Activated CD8-positive, alpha-beta T cell treated with anti-CD3 and anti-CD28 coated beads for 36 hours (primary cell): ENCODE measurements at regions not wholly inside any gene's neighbourhood (a gene's known extent, or its start where the extent isn't known, plus 50 kb on each side); places are given as distances from the start of the nearest gene placed in this dataset.

ENCODE experiments used
- ATAC-seq: fragments of 200-7000 bp; cut with Tn5 transposase; one replicate; pipeline ENCODE4 v1.10.0; 2021; ENCODE audit warnings: mild to moderate bottlenecking, moderate library complexity
- CTCF ChIA-PET: fragments of 350-600 bp; sonication (Branson Sonifier 250); formaldehyde crosslinking; loops from one replicate; lab custom pipeline; 2021; ENCODE audit warnings: antibody characterized with exemption; lab: Charles Lee
- POLR2A ChIA-PET: fragments of 350-600 bp; sonication (Branson Sonifier 250); formaldehyde crosslinking; loops from one replicate; lab custom pipeline; 2021; ENCODE audit warnings: antibody characterized with exemption; lab: Charles Lee
- DNase-seq: peaks from one replicate; pipeline ENCODE4 v3.0.0-alpha.2; 2020
- H3K27ac Mint-ChIP-seq: one replicate; pipeline ENCODE4 v1.8.0; 2021; ENCODE audit warnings: mild to moderate bottlenecking, mixed read lengths
- H3K27me3 Mint-ChIP-seq: one replicate; pipeline ENCODE4 v1.8.0; 2021; ENCODE audit warnings: mixed read lengths
- H3K36me3 Mint-ChIP-seq: one replicate; pipeline ENCODE4 v1.8.0; 2021; ENCODE audit warnings: low read depth, mixed read lengths
- H3K4me1 Mint-ChIP-seq: one replicate; pipeline ENCODE4 v1.8.0; 2021; ENCODE audit warnings: low read depth, mixed read lengths
- H3K4me3 Mint-ChIP-seq: one replicate; pipeline ENCODE4 v1.8.0; 2021; ENCODE audit warnings: mild to moderate bottlenecking, moderate library complexity, mixed read lengths
- H3K9me3 Mint-ChIP-seq: one replicate; pipeline ENCODE4 v1.8.0; 2021; ENCODE audit warnings: mixed read lengths
- intact Hi-C: fragments of 100-400 bp; cut with micrococcal nuclease; formaldehyde crosslinking; loops from one replicate; pipeline ENCODE4 v1.10.0; 2022
- TF ChIP-seq, protein P1 (sequence below): fragments of 200-600 bp; IDR thresholded peaks from one replicate; pipeline ENCODE4 v1.8.0; 2022; ENCODE audit warnings: antibody characterized with exemption, mild to moderate bottlenecking

DNA sequence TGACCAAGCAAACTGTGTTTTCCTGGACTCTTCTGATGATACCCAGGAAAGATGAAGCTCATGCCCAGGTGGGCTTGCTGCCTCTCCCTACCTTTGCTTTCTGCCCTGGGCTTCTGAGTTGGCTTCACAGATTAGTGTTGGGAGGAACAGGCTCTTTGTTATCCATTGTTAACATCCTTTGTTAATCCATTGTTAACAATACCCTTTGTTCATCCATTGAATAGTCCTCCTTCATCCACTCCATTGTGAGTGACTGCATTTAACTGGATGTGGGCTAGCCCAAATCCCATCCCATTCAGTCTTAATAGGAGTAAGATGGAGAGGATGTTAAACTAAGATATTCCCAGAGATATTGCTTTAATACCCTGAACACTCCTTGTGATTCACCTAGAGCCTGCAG, 199.0 kb upstream of the LNX1 start:
- CTCF ChIA-PET = no interaction called here
- intact Hi-C loops = no loop called here
- no peak for ATAC-seq

DNA sequence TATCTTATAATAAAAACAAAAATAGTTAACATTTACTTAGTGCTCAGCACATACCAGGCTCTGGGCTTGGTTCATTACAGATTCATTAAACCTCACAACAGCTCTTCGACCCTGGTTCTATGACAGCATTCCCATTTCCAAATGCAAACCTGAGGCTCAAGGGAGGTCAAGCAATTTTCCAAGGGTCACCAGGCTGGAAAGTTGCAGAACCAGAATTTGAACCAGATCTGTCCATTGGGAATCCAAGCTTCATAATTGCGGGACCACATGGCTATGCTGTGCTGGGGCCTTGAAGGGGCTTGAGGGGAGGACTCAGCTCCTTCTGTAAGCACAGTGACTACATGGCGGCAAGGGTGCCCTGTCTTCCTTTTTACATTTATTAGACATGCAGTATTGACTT, 197.3 kb upstream of the LNX1 start:
- H3K4me3 Mint-ChIP-seq = no peak overlapping the region
- POLR2A ChIA-PET = no interaction called here

More for the DNA sequence above, 199.0 kb upstream of the LNX1 start:
- no peaks in the 10 kb centered on the region for H3K9me3 Mint-ChIP-seq
- H3K27me3 Mint-ChIP-seq = peaks cover 13% of the 10 kb centered on the region
- TF ChIP-seq, protein P1, sequence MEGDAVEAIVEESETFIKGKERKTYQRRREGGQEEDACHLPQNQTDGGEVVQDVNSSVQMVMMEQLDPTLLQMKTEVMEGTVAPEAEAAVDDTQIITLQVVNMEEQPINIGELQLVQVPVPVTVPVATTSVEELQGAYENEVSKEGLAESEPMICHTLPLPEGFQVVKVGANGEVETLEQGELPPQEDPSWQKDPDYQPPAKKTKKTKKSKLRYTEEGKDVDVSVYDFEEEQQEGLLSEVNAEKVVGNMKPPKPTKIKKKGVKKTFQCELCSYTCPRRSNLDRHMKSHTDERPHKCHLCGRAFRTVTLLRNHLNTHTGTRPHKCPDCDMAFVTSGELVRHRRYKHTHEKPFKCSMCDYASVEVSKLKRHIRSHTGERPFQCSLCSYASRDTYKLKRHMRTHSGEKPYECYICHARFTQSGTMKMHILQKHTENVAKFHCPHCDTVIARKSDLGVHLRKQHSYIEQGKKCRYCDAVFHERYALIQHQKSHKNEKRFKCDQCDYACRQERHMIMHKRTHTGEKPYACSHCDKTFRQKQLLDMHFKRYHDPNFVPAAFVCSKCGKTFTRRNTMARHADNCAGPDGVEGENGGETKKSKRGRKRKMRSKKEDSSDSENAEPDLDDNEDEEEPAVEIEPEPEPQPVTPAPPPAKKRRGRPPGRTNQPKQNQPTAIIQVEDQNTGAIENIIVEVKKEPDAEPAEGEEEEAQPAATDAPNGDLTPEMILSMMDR = no peak
- H3K4me1 Mint-ChIP-seq = no peaks in the 10 kb centered on the region
- POLR2A ChIA-PET = no interaction called here
- no peak for DNase-seq
- no peaks in the 10 kb centered on the region for H3K36me3 Mint-ChIP-seq
- H3K4me3 Mint-ChIP-seq = no peak overlapping the region
- no peak overlapping the region for H3K27ac Mint-ChIP-seq

DNA sequence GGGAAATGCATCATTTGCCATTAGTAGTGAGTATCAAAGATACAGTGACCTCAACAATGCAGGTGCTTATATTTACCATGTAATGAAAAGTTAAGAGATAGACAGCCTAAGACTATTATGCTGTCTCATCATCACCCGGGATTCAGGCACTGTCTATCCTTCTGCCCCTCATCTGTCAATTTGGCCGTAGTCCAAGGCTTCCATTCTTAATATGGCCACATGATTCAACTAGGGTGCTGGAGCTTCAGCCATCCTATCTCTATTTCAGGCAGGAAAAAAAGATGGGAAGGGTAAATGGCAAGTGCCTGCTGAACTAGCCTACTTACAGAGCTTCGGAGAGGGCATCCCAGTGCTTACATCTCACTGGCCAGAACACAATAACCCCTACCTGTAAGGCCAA, 196.7 kb upstream of the LNX1 start:
- TF ChIP-seq, protein P1 = no peak
- Mint-ChIP-seq H3K4me3 (no peak overlapping the region), H3K27ac (no peak overlapping the region), H3K9me3 (no peaks in the 10 kb centered on the region), H3K27me3 (peaks cover 16% of the 10 kb centered on the region), H3K4me1 (no peaks in the 10 kb centered on the region), H3K36me3 (no peaks in the 10 kb centered on the region)
- intact Hi-C loops = no loop called here
- CTCF ChIA-PET = no interaction called here
- DNase-seq = no peak
- no peak for ATAC-seq
- POLR2A ChIA-PET = no interaction called here

More for the DNA sequence above, 197.3 kb upstream of the LNX1 start:
- no peaks in the 10 kb centered on the region for H3K36me3 Mint-ChIP-seq
- DNase-seq (no peak), ATAC-seq (no peak)
- intact Hi-C loops = no loop called here
- TF ChIP-seq, protein P1 = no peak
- H3K27ac Mint-ChIP-seq = no peak overlapping the region
- CTCF ChIA-PET = no interaction called here
- peaks cover 16% of the 10 kb centered on the region for H3K27me3 Mint-ChIP-seq
- no peaks in the 10 kb centered on the region for H3K9me3 Mint-ChIP-seq
- H3K4me1 Mint-ChIP-seq = no peaks in the 10 kb centered on the region

DNA sequence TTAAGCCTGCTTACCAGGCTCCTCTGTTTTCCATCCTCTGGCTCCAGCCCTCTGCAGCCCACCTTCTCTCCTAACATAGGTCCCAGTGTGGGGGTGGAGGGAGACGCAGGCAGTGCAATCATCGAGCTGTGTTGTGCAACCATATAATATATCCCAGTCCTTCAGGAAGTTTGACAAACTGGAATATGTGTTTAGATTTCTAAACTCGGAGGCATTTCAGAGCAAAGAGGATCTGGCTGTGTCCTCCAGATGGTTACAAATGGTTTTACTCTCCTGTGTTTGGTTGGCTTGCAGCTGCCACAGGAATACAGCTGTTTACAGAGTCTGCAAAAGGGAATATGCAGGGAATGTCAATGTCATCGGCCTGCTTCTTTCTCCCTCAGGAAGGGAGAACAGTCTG, 195.3 kb upstream of the LNX1 start:
- CTCF ChIA-PET = no interaction called here

DNA sequence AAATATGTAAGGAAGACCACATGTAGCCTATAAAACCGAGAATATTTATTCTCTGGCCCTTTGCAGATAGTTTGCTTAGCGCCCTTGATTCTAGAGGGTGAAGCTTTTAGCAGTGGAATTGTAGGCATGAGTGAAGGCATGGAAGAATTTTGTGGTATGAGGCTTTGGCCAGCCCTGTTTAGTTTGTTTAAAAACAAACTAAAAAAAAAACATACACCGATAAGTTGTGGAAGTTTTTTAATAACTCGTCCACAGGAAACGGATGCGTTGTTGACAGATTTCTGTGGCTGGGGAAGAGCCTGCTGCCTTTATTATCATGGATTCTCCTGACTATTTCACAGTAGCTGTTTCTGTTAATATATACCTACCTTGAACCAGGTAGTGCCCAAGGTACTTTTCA, 194.7 kb upstream of the LNX1 start:
- DNase-seq (no peak), ATAC-seq (no peak)
- no peaks in the 10 kb centered on the region for H3K36me3 Mint-ChIP-seq
- ChIA-PET POLR2A (no interaction called here), CTCF (no interaction called here)
- H3K4me1 Mint-ChIP-seq = no peaks in the 10 kb centered on the region
- TF ChIP-seq, protein P1 = no peak
- intact Hi-C loops = no loop called here
- H3K27ac Mint-ChIP-seq = no peak overlapping the region
- H3K9me3 Mint-ChIP-seq = no peaks in the 10 kb centered on the region
- no peak overlapping the region for H3K4me3 Mint-ChIP-seq
- peaks cover 10% of the 10 kb centered on the region for H3K27me3 Mint-ChIP-seq

More for the DNA sequence above, 195.3 kb upstream of the LNX1 start:
- intact Hi-C loops = no loop called here
- Mint-ChIP-seq H3K27ac (no peak overlapping the region), H3K27me3 (peaks cover 9% of the 10 kb centered on the region), H3K36me3 (no peaks in the 10 kb centered on the region), H3K4me3 (no peak overlapping the region), H3K9me3 (no peaks in the 10 kb centered on the region), H3K4me1 (no peaks in the 10 kb centered on the region)
- POLR2A ChIA-PET = no interaction called here
- TF ChIP-seq, protein P1 = no peak
- DNase-seq (no peak), ATAC-seq (no peak)
